HG03558 (cell line): ENCODE measurements at regions not wholly inside any gene's neighbourhood (a gene's known extent, or its start where the extent isn't known, plus 50 kb on each side); places are given as distances from the start of the nearest gene placed in this dataset.

Source experiments
- ATAC-seq: cut with Tn5 transposase; IDR thresholded peaks from one replicate; pipeline ENCODE4 v1.9.1; 2021; ENCODE audit warnings: moderate number of reproducible peaks; ENCODE audit not compliant: unreplicated experiment; ENCODE audit errors: extremely low read depth

DNA sequence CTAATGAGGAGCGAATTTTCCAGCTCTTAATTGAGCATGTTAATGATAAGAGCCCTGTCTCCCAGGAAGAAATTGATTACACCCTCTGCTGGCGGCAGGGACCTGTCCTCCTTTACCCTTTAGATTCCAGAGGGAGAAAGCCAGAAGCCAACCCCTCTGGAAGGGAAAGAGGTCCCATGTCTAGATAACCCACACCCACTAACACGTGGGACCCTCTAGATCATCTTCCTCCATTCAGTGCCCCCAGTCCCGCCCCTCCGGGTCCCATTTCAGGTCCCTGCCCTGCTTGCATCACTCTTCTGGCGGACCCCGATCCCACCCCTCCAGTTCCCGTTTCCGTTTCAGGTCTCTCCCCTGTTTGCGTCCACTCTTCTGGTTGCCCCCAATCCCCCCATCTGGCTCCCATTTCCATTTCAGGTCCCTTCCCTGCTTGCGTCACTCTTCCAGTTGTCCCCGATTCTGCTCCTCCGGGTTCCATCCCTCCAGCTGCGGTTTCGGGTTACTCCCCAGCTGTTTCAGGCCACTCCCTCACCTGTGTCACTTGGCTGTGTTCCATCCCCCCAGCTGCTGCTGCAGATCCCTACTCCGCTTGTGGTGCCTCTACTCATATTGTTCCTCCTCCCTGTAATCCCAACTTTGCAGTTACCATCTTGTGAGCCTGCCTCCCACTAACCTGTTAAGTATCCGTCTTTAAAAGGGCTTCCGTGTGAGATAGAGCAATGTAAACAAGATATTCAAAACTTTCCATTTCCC, 202.4 kb downstream of the SH2D4B start:
- ATAC-seq: no peak

DNA sequence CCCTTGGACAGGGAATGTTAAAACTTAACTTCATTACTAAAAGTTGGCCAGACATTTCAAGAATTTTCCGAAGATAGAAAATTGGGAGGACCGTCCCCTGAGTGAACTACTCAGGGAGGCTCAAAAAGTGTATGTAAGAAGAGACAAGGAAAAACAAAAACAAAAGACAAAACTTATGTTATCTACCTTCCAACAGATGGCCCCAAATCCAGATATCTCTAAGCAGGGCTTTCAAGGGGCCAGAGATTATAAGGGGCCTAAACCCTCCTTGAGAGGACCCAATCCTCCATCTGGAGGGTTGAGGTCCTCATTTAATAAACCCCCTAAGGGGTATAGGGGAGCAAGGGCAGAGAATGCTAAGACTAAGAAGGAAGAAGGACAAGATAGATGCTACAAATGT, 203.6 kb downstream of the SH2D4B start:
- no peak for ATAC-seq

DNA sequence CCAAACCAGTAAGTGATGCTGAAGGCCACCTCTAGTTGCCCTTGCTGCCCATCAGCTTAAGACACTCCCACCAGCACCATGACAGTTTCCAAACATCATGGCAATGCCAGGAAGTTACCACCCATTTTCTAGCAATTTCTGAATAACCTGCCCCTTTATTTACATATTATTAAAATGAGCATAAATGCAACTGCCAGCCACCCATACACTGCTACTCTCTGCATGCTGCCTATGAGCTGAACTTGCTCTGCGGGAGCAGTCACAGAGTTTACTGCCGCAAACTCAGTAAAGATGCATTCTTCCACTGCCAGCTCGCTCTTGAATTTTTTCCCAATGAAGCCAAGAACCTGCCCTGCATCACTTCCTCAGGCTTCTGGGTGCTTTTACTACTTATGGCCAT, 212.6 kb downstream of the SH2D4B start:
- no peak for ATAC-seq

DNA sequence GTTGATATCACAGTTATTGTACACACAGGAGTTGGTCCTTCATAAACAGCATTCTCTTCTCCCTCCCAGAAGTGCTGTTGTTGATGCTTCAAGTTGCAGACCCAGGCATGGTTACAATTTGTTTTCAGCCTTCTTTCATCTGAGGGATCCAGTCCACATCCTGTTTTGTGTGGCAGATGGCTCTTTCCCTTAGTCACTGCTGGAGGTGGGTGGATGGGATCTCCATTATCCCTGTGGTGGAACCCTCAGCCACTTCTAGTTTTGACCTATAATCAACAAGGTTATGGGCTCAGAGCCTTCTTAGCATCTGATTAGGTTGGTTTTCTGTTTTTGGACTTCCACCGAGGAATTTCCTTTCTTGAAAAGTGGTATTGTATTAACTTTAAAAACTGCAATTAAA, 214.2 kb downstream of the SH2D4B start:
- no peak for ATAC-seq

DNA sequence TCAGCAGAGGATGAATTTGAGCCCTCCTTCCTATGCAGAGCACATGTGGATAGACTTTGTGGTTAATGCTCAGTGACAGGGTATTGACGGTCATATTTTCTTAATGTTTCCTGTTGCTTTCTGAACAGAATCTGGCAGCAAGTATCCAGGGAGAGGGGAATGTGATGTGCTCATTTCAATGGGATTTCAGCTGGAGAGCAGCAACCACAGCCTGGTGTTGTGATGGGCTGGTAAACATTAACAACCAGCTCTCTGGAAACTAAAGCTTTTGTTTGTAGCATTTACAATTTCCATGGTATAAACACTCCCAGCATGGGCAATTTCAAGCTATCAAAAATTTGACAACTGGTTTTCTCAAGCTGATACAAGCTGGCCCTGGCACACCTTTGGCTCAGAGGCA, 215.9 kb downstream of the SH2D4B start:
- ATAC-seq: no peak

DNA sequence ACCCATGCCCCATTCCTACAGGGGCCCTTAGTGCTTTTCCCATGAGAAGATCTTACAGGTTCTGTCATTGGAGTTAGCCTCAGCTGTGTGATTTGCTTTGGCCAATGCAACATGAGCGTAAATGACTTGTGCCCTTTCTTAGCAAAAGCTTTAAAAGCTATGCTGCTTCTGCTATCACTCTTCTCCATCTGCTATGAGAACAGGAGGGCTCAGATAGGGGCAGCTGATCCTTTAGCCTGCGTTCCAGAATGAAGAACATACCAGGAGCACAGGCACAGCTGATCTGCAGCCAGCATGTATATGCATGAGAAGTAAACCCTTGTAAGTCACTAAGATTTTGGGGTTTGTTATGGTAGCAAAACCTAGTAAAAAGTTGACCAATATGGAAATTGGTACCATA, 218.2 kb downstream of the SH2D4B start:
- no peak for ATAC-seq

DNA sequence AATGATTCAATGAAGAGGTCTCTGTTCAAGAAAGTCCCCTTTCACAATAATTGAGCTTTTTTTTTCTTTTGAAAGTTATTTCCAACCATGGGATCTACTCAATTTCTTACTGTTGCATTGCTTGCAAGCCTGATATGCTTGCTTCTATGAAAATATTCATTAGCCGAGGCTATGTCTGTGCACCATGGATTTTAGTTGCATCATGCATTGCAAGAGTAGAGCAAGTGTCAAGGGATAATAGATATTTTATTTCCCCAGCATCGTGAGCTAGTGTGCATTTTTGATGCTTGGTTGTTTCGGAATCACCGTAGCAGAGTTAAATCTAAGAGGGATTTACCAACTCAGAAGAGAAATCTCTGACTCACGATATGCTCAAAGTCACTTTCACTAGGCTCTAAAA, 222.0 kb downstream of the SH2D4B start:
- no peak for ATAC-seq

DNA sequence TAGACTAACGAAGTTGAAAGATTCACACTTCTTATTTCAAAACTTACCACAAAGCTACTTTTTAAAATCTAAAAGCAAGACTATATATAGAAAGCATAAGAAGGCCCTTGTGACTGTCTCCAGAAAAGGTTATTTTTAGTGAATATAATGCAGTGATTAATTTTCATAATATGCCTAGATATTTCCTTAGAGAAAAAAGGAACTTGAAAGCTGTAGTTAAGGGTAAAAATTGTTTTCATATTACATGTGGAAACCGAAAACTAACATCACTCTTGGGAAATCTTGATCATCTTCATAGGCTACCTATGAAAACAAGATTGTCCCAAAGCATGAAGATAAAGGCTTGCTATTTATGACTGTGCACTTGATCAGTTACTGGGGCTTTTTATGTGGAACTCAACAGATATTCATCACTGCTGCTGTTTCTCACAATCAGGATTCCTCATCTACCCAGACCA, 223.2 kb downstream of the SH2D4B start:
- ATAC-seq: peak; percentile 33

DNA sequence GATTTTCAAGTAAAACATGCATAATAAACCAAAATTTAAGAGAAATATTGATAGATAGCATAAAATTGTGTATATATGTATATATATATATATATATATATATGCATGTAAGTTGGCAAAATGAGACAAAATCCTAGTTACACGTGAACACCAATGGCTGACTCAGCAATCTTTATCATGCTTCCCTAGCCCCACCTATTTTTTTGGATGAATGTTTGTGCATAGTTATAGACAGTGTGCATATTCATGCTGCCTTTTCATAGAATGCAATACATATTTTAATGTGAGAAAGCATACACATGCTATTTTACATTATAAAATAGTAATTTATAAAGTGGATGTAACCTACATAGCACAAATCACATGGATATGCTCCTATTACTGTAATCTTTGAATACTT, 230.3 kb downstream of the SH2D4B start:
- no peak for ATAC-seq

DNA sequence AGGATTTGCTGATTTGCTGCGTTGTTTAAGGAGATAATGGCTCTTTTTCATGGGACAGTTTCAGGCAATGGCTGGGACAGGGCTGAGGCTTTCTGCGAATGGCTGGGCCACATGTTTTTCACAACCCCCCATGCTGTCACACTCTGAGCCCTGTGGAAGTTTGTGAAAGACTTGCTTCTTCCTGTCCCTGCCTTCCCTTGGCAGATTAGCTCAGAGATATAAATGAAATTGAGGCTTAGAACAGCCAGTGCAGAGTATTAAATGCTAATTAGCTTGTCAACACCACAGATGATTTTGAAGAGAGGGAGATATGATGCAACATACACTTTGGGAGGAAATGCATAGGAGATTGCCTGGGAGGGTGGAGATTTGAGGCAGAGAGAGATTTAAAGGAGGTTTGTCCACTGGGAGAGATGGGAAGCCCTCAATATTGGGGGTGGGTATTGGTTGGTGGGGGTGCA, 232.0 kb downstream of the SH2D4B start:
- no peak for ATAC-seq

DNA sequence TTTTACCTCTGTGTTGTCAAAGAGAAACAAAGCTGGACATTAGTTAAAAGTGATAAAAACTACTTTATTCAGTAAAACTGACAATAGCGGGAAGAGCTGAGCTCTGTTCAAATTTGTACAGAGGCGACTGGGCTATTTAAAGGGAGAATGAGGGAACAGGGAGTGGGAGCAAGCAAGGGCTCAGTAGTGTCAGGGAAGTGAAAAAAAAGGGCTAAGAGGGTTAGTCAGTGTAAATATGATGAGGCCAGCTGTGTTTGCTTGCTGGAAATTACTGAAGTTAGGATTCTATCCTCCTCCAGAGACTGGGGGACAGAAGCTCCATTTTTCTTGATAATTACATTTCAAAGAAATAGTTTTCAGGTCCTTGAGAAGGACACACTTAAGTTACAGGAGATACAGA, 232.5 kb downstream of the SH2D4B start:
- no peak for ATAC-seq

DNA sequence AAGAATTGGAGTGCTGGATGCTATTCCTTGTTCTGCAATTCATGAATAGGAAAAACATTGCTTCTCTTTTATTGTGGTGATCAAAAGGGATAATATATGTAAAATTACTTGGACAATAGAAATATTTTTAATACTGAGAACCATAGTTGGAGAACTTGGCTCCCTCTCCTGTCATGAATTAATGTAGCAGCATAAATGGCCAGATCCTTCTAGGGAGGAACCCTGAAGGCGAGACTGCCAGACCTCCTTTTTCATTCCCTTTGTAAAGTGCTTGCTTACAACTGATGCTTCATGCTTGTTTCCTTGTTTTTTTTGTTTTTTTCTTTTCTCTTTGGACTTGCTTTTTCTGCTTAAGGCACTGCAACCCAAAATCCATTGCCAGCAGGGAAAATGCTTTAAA, 233.6 kb downstream of the SH2D4B start:
- ATAC-seq: no peak

DNA sequence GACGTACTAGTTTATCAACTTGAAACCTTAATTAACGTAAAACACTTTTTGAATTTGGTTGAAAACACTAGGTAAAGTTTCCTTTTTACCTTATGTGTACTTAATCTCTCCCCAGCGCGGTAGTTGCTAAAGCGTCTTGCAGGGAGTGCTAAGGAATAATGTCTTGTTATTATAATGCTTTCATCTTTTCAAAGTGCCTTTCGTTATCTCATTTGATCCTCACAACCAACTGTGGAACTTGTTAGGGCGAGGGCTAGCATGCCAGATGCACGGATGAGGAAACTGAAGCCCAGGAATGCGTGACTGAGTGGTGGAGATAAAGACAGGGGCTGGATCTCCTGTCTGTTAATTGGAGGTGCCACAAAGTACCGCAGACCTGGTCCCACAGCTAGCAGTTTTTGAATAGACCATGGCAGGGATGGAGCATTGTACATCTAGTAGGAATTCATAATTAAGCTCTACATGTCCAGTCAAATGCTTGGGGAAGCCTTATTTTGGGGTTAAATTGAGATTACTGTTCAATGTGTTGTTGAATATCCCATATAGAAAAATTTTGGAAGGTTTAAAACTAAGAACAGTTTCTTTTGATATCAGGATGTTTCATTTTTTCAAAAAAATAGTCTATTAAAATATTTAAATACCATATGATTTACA, 234.3 kb downstream of the SH2D4B start:
- no peak for ATAC-seq

DNA sequence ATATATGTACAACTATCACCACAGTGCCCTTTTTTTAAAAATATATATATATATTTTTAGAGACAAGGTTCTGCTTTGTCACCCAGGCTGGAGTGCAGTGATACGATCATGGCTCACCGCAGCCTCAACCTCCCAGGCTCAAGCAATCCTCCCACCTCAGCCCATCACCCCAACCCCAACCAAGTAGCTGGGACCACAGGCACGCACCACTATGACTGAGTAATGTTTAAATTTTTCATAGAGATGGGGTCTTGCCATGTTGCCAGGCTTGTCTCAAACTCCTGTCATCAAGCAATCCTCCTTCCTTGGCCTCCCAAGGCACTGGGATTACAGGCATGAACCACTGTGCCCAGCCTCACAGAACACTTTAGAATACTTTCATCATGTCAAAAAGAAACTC, 234.9 kb downstream of the SH2D4B start:
- no peak for ATAC-seq

DNA sequence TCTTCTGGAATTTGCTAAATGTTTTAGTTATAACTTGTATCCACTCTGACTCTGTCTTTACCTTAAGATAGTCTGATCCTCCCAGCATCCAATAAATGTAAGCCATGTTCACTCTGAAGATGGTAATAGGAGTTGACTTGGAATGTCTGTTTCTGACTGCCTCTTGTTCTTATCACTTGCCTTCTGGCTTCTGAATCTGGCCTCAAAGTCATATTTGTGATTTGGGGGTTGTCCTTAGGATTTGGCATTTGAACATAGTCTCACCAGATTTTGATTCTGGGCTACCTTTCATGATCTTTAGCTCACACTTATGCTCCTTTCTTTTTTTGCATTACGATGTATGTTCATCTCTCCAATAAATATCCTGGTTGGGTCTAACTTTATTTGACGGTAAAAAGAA, 247.0 kb downstream of the SH2D4B start:
- ATAC-seq: no peak

DNA sequence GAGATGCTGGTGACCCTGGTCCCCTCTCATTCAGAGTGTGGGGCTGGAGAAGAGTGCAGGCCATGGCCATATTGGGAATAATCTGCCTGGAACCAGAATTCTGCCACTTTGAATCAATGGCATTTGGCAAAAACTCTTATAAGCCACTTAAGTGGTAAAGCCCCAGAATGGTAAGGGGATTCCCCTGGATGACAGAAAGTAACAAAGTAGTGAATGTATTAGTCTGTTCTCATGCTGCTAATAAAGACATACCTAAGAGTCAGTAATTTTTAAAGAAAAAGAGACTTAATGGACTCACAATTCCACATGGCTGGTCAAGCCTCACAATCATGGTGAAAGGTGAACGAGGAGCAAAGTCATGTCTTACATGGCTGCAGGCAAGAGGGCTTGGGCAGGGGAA, 248.6 kb downstream of the SH2D4B start:
- no peak for ATAC-seq

DNA sequence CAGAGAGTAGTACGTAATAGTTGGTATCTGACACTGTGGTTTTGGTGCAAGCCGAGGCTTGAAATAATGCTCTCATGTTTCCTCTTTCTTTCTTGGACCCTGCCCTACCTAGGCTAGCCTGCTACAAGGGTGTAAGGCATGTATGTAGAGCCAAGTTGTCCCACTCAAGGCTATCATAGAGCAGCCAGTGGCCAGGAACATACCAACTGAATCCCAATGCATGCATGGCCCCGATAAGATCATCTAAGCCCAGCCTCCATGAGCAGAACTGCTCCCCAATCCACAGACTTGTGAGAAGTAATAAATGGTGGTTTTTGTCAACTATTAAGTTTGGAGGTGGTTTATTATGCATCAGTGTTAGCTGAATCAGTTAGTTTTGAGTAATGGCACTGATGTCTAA, 250.2 kb downstream of the SH2D4B start:
- ATAC-seq: no peak

DNA sequence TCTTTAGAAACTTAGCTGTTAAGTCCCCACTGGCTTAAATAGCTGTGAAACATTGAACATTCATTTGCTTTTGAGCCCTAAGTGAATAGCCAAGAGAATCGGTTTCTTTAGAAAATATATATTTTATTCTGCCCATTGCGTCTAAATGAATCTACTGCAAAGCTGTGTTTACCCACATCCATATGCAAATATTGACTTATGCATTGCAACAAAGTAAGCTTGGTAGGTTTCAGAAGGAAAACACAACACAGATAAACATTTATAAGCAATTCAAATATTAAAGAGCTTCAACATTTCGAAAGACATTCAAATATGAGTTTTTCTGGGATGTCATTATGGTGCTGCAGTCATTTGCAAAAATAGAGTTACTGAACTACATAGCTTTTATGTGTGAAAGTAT, 257.3 kb downstream of the SH2D4B start:
- no peak for ATAC-seq

DNA sequence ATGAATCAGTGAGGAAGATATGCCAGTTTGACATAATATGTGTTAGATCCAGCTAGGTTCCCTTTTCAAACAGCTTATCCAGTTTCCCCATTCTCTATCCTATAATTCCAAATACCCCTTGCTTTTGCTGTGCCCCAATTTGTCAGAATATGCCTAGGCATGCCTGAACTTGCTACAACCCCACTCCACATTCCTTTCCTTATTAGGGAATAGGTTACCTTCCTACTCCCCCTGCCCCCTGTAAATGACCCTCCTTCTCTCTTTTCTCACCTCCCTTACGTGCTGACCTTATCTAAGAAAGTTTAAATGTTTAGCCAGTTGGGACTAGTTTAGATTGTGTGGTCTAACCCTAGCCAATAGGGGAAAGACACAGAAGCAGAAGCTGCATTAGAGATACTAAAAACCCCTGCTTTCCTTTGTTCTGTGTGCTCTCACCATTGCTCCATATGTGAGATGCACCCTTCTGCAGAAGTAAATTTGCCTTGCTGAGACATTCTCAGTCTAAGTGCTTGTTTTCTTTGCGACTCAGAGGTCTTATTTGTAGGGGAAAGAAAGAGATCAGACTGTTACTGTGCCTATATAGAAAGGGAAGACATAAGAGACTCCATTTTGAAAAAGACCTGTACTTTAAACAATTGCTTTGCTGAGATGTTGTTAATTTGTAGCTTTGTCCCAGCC, 267.8 kb downstream of the SH2D4B start:
- ATAC-seq: no peak

DNA sequence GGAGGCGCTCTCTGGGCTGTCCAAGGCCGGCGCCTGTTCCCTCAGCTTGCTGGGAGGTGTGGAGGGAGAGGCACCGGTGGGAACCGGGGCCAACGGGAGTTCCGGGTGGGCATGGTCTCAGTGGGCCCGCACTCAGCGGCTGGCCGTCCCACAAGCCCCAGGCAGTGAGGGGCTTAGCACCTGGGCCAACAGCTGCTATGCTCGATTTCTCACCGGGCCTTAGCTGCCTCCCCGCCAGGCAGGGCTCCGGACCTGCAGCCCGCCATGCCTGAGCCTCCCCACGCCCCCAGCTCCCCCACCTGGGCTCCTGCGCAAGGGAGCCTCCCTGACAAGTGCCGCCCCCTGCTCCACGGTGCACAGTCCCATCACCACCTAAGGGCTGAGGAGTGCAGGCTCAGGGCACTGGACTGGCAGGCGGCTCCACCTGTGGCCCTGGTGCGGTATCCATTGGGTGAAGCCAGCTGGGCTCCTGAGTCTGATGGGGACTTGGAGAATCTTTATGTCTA, 276.5 kb downstream of the SH2D4B start:
- ATAC-seq: no peak

DNA sequence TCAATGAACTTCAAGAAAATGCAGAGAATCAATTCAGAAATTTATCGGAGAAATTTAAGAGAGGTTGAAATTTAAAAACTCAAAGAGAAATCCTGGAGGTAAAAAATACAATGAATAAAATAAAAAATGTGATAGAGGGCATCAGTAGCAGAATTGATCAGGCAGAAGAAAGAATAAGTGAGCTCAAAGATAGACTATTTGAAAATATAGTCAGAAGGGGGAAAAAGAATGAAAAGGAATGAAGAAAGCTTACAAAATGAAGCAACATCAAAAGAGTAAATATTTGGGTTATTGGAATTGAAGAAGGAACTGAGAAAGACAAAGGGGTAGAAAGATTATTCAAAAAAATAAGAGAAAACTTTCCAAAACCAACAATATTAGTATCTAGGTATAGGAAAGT, 291.4 kb downstream of the SH2D4B start:
- no peak for ATAC-seq
